GM12878 (cell line): ENCODE measurements at regions not wholly inside any gene's neighbourhood (a gene's known extent, or its start where the extent isn't known, plus 50 kb on each side); places are given as distances from the start of the nearest gene placed in this dataset.

Source experiments
- ATAC-seq: fragments of 200-7000 bp; cut with Tn5 transposase; 3 replicates; pipeline ENCODE4 v1.9.1; 2020; ENCODE audit warnings: mild to moderate bottlenecking, moderate library complexity
- BruUV-seq: library from RNA; stranded (reverse); fragments of 400-500 nt; replicated peaks from 2 replicates; lab custom pipeline; 2021; lab: Mats Ljungman, UMichigan
- CTCF ChIA-PET: fragments of 300-600 bp; sonication (Branson Sonifier 250); formaldehyde crosslinking; extraction: SDS; loops from one replicate; lab custom pipeline; 2021; ENCODE audit warnings: inconsistent platforms; lab: Yijun Ruan, JAX
- POLR2A ChIA-PET: fragments of 350-600 bp; formaldehyde crosslinking; extraction: SDS; loops from one replicate; lab custom pipeline; 2021; ENCODE audit warnings: inconsistent platforms; lab: Charles Lee
- RAD21 ChIA-PET: fragments of 300-600 bp; sonication (Branson Sonifier 250); formaldehyde crosslinking; loops from one replicate; lab custom pipeline; 2023; ENCODE audit warnings: antibody characterized with exemption; ENCODE audit not compliant: unreplicated experiment; lab: Charles Lee
- SMC1A ChIA-PET: fragments of 300-600 bp; sonication (Branson Sonifier 250); formaldehyde crosslinking; loops from one replicate; lab custom pipeline; 2023; ENCODE audit not compliant: unreplicated experiment, uncharacterized antibody; lab: Charles Lee
- DNase-seq: peaks from one replicate; pipeline ENCODE4 v3.0.0-alpha.2; 2011; ENCODE audit warnings: low read depth, low spot score
- FAIRE-seq: peaks from 3 replicates; lab custom pipeline; 2011; peaks lifted over from hg19 to GRCh38; lab: Jason Lieb, UNC
- H2AFZ ChIP-seq: 2 replicates; pipeline ENCODE4 v1.6.0; 2011; ENCODE audit warnings: low read depth, low read length, control low read depth; ENCODE audit not compliant: control insufficient read depth
- H3K27ac ChIP-seq: 2 replicates; pipeline ENCODE4 v1.5.1; 2011; ENCODE audit warnings: control low read depth; ENCODE audit not compliant: control insufficient read depth, insufficient read depth
- H3K27me3 ChIP-seq, 2 experiments: replicated peaks in 1 of 2; 2 replicates each; pipeline versions ENCODE4 v1.6.0 to v1.6.1; 2011; ENCODE audit warnings: low read length in 1 of 2; ENCODE audit not compliant: control insufficient read depth in 2 of 2, insufficient read depth in 2 of 2
- H3K36me3 ChIP-seq, 2 experiments: 2 replicates each; pipeline ENCODE4 v1.5.1; 2011; ENCODE audit warnings: low read length in 1 of 2; ENCODE audit not compliant: control insufficient read depth in 2 of 2, insufficient read depth in 2 of 2
- H3K4me1 ChIP-seq: 2 replicates; pipeline ENCODE4 v1.6.1; 2011; ENCODE audit warnings: mild to moderate bottlenecking, low read length, moderate library complexity, mixed read lengths; ENCODE audit not compliant: control insufficient read depth, insufficient read depth
- H3K4me2 ChIP-seq: 2 replicates; pipeline ENCODE4 v1.6.0; 2011; ENCODE audit warnings: control low read depth; ENCODE audit not compliant: control insufficient read depth, insufficient read depth
- H3K4me3 ChIP-seq: fragments of 200-600 bp; sonication (generic); 2 replicates; pipeline ENCODE4 v1.5.1; 2016
- H3K79me2 ChIP-seq: 2 replicates; pipeline ENCODE4 v1.6.0; 2011; ENCODE audit warnings: low read length; ENCODE audit not compliant: control insufficient read depth, insufficient read depth
- H3K9ac ChIP-seq: 2 replicates; pipeline ENCODE4 v1.8.0; 2011; ENCODE audit warnings: low read length, control low read depth, mixed read lengths; ENCODE audit not compliant: control insufficient read depth, insufficient read depth
- H3K9me3 ChIP-seq: replicated peaks from 3 replicates; pipeline ENCODE4 v1.5.1; 2011; ENCODE audit warnings: mild to moderate bottlenecking, low read length; ENCODE audit not compliant: control insufficient read depth, insufficient read depth
- H4K20me1 ChIP-seq: 2 replicates; pipeline ENCODE4 v1.6.0; 2011; ENCODE audit not compliant: control insufficient read depth, insufficient read depth
- BMI1 ChIP-seq: fragments of 450-650 bp; IDR thresholded peaks from 2 replicates; pipeline ENCODE4 v1.6.1; 2016; ENCODE audit warnings: mild to moderate bottlenecking, moderate library complexity, borderline replicate concordance
- CBFB ChIP-seq: IDR thresholded peaks from 2 replicates; pipeline ENCODE4 v1.6.1; 2016; ENCODE audit warnings: antibody characterized with exemption, low read depth
- CBX5 ChIP-seq: sonication (generic); IDR thresholded peaks from 2 replicates; pipeline ENCODE4 v1.6.1; 2016; ENCODE audit warnings: low read depth, moderate library complexity, mild to moderate bottlenecking, inconsistent platforms
- CEBPZ ChIP-seq: fragments of 150-350 bp; IDR thresholded peaks from 2 replicates; pipeline ENCODE4 v1.6.1; 2016; ENCODE audit warnings: low read depth, low read length
- CREM ChIP-seq: IDR thresholded peaks from 2 replicates; pipeline ENCODE4 v1.6.1; 2014; ENCODE audit warnings: antibody characterized with exemption, low read depth
- JUND ChIP-seq: IDR thresholded peaks from 2 replicates; pipeline ENCODE4 v1.6.1; 2012; ENCODE audit warnings: low read depth, mild to moderate bottlenecking, low read length, improper control_type of control experiment, moderate library complexity
- MTA2 ChIP-seq: fragments of 450-650 bp; IDR thresholded peaks from 2 replicates; pipeline ENCODE4 v1.6.1; 2016; ENCODE audit warnings: low read depth, mild to moderate bottlenecking, moderate library complexity
- PAX8 ChIP-seq: fragments of 450-650 bp; IDR thresholded peaks from 2 replicates; pipeline ENCODE4 v1.6.1; 2017; ENCODE audit warnings: mild to moderate bottlenecking, moderate library complexity
- POLR2A ChIP-seq: IDR thresholded peaks from 2 replicates; pipeline ENCODE4 v1.6.1; 2011; ENCODE audit warnings: low read depth, mild to moderate bottlenecking, low read length
- POU2F2 ChIP-seq: IDR thresholded peaks from 3 replicates; pipeline ENCODE4 v1.6.1; 2011; ENCODE audit warnings: low read depth, mild to moderate bottlenecking, low read length, borderline replicate concordance
- RAD51 ChIP-seq: fragments of 450-650 bp; IDR thresholded peaks from 2 replicates; pipeline ENCODE4 v1.6.1; 2016; ENCODE audit warnings: moderate library complexity, mild to moderate bottlenecking, inconsistent platforms
- RELA ChIP-seq: fragments of 450-650 bp; IDR thresholded peaks from 2 replicates; pipeline ENCODE4 v1.8.0; 2014; ENCODE audit warnings: borderline replicate concordance; ENCODE audit not compliant: partially characterized antibody
- RFX5 ChIP-seq: IDR thresholded peaks from 2 replicates; pipeline ENCODE4 v1.6.1; 2011; ENCODE audit warnings: low read depth, low read length, improper control_type of control experiment
- SREBF1 ChIP-seq: IDR thresholded peaks from 2 replicates; pipeline ENCODE4 v1.6.1; 2012; ENCODE audit warnings: mild to moderate bottlenecking, low read length
- SRF ChIP-seq, 2 experiments: IDR thresholded peaks; 2 replicates each; pipeline ENCODE4 v1.6.1; 2011; ENCODE audit warnings: low read depth in 2 of 2, low read length in 2 of 2, mild to moderate bottlenecking in 1 of 2, moderate library complexity in 1 of 2
- ZBED1 ChIP-seq: IDR thresholded peaks from 2 replicates; pipeline ENCODE4 v1.6.1; 2016; ENCODE audit warnings: borderline replicate concordance
- ZNF207 ChIP-seq: fragments of 450-650 bp; IDR thresholded peaks from 2 replicates; pipeline ENCODE4 v1.6.1; 2014; ENCODE audit warnings: antibody characterized with exemption, mild to moderate bottlenecking, borderline replicate concordance
- WGBS: methylation state at CpG from one replicate; pipeline ENCODE4 v1.1.6; 2016; ENCODE audit warnings: low lambda C conversion rate; ENCODE audit not compliant: insufficient replicate concordance, insufficient coverage; ENCODE audit errors: missing lambda C conversion rate; 5-methylcytosine and 5-hydroxymethylcytosine counted together
- in situ Hi-C: fragments of 300-500 bp; cut with MboI; formaldehyde crosslinking; loops from 9 replicates; pipeline ENCODE4 v1.14.3; 2018; ENCODE audit warnings: mixed read lengths
- intact Hi-C: fragments of 100-400 bp; cut with micrococcal nuclease; formaldehyde crosslinking; loops from one replicate; pipeline ENCODE4 v1.14.2; 2022; ENCODE audit not compliant: unreplicated experiment
- TF ChIP-seq, protein P1 (sequence below): IDR thresholded peaks from 2 replicates; pipeline ENCODE4 v1.6.1; 2011; ENCODE audit warnings: mild to moderate bottlenecking, low read depth, low read length, moderate library complexity; ENCODE audit not compliant: insufficient replicate concordance
- TF ChIP-seq, protein P2 (sequence below): fragments of 450-650 bp; IDR thresholded peaks from 2 replicates; pipeline ENCODE4 v1.6.1; 2017; ENCODE audit warnings: mild to moderate bottlenecking

- no peak for TF ChIP-seq SRF (IDR thresholded peaks at IDR 0.05; ENCODE audit: low read depth in 2 of 2, low read length in 2 of 2)
- TF ChIP-seq, protein P1, sequence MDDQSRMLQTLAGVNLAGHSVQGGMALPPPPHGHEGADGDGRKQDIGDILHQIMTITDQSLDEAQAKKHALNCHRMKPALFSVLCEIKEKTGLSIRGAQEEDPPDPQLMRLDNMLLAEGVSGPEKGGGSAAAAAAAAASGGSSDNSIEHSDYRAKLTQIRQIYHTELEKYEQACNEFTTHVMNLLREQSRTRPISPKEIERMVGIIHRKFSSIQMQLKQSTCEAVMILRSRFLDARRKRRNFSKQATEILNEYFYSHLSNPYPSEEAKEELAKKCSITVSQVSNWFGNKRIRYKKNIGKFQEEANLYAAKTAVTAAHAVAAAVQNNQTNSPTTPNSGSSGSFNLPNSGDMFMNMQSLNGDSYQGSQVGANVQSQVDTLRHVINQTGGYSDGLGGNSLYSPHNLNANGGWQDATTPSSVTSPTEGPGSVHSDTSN, result no peak
- no peak for TF ChIP-seq PAX8
- TF ChIP-seq POU2F2, result no peak
- TF ChIP-seq RELA, result no peak
- no peak for TF ChIP-seq RFX5
- no peak for TF ChIP-seq CEBPZ
Observed at GRCh38 chrY:8063973-8064372, 1152.4 kb upstream of the AMELY start (continued).

DNA sequence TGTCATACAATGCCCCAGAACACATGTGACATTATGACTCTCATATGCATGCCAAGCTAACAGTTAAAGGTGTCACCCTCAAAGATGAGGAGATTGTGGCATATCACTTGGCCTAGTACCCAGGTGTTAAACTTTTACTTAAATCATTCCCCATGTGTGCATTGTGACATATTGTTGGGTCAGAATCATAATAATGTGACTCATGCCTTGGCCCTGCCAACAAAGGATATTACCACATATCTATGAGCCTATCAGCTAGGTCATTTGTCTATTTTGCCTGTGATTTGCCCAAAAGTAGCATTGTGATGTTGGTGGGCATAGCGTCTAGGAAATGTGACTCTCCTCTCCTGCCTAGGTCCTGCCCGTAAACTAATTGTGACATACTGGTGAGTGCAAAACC, 1147.1 kb upstream of the AMELY start:
- Histone ChIP-seq H3K27me3 (no peaks in the 10 kb centered on the region), H3K4me3 (no peak overlapping the region), H3K27ac (no peak overlapping the region), H3K79me2 (no peaks in the 10 kb centered on the region), H4K20me1 (no peaks in the 10 kb centered on the region), H3K9ac (no peak overlapping the region), H2AFZ (no peak overlapping the region), H3K4me2 (no peak overlapping the region), H3K36me3 (no peaks in the 10 kb centered on the region), H3K9me3 (no peaks in the 10 kb centered on the region), H3K4me1 (no peaks in the 10 kb centered on the region)
- BruUV-seq, result no TSS peak
- in situ Hi-C loops, result no loop called here
- ChIA-PET POLR2A (no interaction called here), CTCF (no interaction called here), SMC1A (no interaction called here), RAD21 (no interaction called here)
- TF ChIP-seq MTA2 (no peak), JUND (no peak), BMI1 (no peak), CBX5 (no peak), POLR2A (no peak), CREM (no peak), ZBED1 (no peak), CBFB (no peak), ZNF207 (no peak), RAD51 (no peak), RFX5 (no peak), SREBF1 (no peak)
- TF ChIP-seq, protein P2, sequence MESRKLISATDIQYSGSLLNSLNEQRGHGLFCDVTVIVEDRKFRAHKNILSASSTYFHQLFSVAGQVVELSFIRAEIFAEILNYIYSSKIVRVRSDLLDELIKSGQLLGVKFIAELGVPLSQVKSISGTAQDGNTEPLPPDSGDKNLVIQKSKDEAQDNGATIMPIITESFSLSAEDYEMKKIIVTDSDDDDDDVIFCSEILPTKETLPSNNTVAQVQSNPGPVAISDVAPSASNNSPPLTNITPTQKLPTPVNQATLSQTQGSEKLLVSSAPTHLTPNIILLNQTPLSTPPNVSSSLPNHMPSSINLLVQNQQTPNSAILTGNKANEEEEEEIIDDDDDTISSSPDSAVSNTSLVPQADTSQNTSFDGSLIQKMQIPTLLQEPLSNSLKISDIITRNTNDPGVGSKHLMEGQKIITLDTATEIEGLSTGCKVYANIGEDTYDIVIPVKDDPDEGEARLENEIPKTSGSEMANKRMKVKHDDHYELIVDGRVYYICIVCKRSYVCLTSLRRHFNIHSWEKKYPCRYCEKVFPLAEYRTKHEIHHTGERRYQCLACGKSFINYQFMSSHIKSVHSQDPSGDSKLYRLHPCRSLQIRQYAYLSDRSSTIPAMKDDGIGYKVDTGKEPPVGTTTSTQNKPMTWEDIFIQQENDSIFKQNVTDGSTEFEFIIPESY, result no peak
- intact Hi-C loops, result no loop called here
- no CpG with 5 or more reads among the region's 2 CpGs for WGBS
- ATAC-seq (no peak), FAIRE-seq (no peak), DNase-seq (no peak)
